KMS-11 (cell line): ENCODE measurements at regions not wholly inside any gene's neighbourhood (a gene's known extent, or its start where the extent isn't known, plus 50 kb on each side); places are given as distances from the start of the nearest gene placed in this dataset.

ENCODE experiments used
- H2AFZ ChIP-seq: fragments of 200-600 bp; sonication (generic); 2 replicates; pipeline ENCODE4 v1.6.1; 2016; ENCODE audit warnings: antibody characterized with exemption, mixed run types, low read depth
- H3K27ac ChIP-seq: fragments of 200-600 bp; sonication (generic); 2 replicates; pipeline ENCODE4 v1.6.1; 2016; ENCODE audit warnings: mild to moderate bottlenecking, mixed run types
- H3K27me3 ChIP-seq: fragments of 200-600 bp; sonication (generic); 2 replicates; pipeline ENCODE4 v1.6.1; 2017; ENCODE audit warnings: mild to moderate bottlenecking, low read depth, mixed run types, moderate library complexity; ENCODE audit not compliant: insufficient read depth
- H3K36me3 ChIP-seq: fragments of 200-600 bp; sonication (generic); 2 replicates; pipeline ENCODE4 v1.6.1; 2017; ENCODE audit warnings: mild to moderate bottlenecking, mixed run types; ENCODE audit not compliant: insufficient read depth
- H3K4me1 ChIP-seq: fragments of 200-600 bp; sonication (generic); 2 replicates; pipeline ENCODE4 v1.6.1; 2016; ENCODE audit warnings: mild to moderate bottlenecking, low read depth, mixed run types; ENCODE audit not compliant: poor library complexity, severe bottlenecking
- H3K4me2 ChIP-seq: fragments of 200-600 bp; sonication (generic); 2 replicates; pipeline ENCODE4 v1.7.0; 2016; ENCODE audit warnings: mild to moderate bottlenecking, mixed run types
- H3K4me3 ChIP-seq: fragments of 200-600 bp; sonication (generic); IDR thresholded peaks from 2 replicates; pipeline ENCODE4 v1.6.1; 2017; ENCODE audit warnings: low read depth, low read length, mixed read lengths; ENCODE audit not compliant: insufficient read depth
- H3K79me2 ChIP-seq: fragments of 200-600 bp; sonication (generic); 2 replicates; pipeline ENCODE4 v1.6.1; 2016; ENCODE audit warnings: low read depth, mixed run types; ENCODE audit not compliant: insufficient read depth
- H3K9ac ChIP-seq: fragments of 200-600 bp; sonication (generic); 2 replicates; pipeline ENCODE4 v1.6.1; 2016; ENCODE audit warnings: mild to moderate bottlenecking, mixed run types
- H4K20me1 ChIP-seq: fragments of 200-600 bp; sonication (generic); 2 replicates; pipeline ENCODE4 v1.6.1; 2016; ENCODE audit warnings: mild to moderate bottlenecking, mixed run types; ENCODE audit not compliant: insufficient read depth
- CTCF ChIP-seq: fragments of 200-600 bp; sonication (generic); conservative IDR thresholded peaks from 2 replicates; pipeline ENCODE4 v1.6.1; 2017; ENCODE audit warnings: low read depth, mild to moderate bottlenecking, antibody characterized with exemption, low read length, moderate library complexity, mixed read lengths

GRCh38 chr2:5834501-5834900, 142.3 kb downstream of the SOX11 start:
- Histone ChIP-seq H3K36me3 (no peaks in the 10 kb centered on the region), H3K4me3 (no peak overlapping the region), H3K27ac (no peak overlapping the region), H3K4me1 (no peaks in the 10 kb centered on the region), H2AFZ (no peak overlapping the region), H3K27me3 (no peaks in the 10 kb centered on the region), H3K4me2 (no peak overlapping the region), H3K79me2 (no peaks in the 10 kb centered on the region), H3K9ac (no peak overlapping the region), H4K20me1 (no peaks in the 10 kb centered on the region)
- TF ChIP-seq CTCF = no peak

GRCh38 chr2:5839550-5839949, 147.4 kb downstream of the SOX11 start:
- no peak overlapping the region for H2AFZ ChIP-seq
- H3K27me3 ChIP-seq = no peaks in the 10 kb centered on the region
- no peak for TF ChIP-seq CTCF
- H3K4me3 ChIP-seq = no peak overlapping the region
- H3K79me2 ChIP-seq = no peaks in the 10 kb centered on the region
- no peak overlapping the region for H3K27ac ChIP-seq
- no peaks in the 10 kb centered on the region for H3K36me3 ChIP-seq
- H3K4me1 ChIP-seq = no peaks in the 10 kb centered on the region
- H4K20me1 ChIP-seq = no peaks in the 10 kb centered on the region
- no peak overlapping the region for H3K4me2 ChIP-seq
- no peak overlapping the region for H3K9ac ChIP-seq

GRCh38 chr2:5841126-5841525, 148.9 kb downstream of the SOX11 start:
- Histone ChIP-seq H3K4me2 (no peak overlapping the region), H3K9ac (no peak overlapping the region), H3K79me2 (no peaks in the 10 kb centered on the region), H2AFZ (no peak overlapping the region), H3K4me1 (no peaks in the 10 kb centered on the region), H4K20me1 (no peaks in the 10 kb centered on the region), H3K36me3 (no peaks in the 10 kb centered on the region), H3K4me3 (no peak overlapping the region), H3K27ac (no peak overlapping the region), H3K27me3 (no peaks in the 10 kb centered on the region)
- no peak for TF ChIP-seq CTCF

GRCh38 chr2:5842326-5842725, 150.1 kb downstream of the SOX11 start:
- Histone ChIP-seq H3K27ac (no peak overlapping the region), H4K20me1 (no peaks in the 10 kb centered on the region), H3K4me1 (no peaks in the 10 kb centered on the region), H3K36me3 (no peaks in the 10 kb centered on the region), H3K27me3 (no peaks in the 10 kb centered on the region), H3K9ac (no peak overlapping the region), H3K4me3 (no peak overlapping the region), H3K79me2 (no peaks in the 10 kb centered on the region), H2AFZ (no peak overlapping the region), H3K4me2 (no peak overlapping the region)
- TF ChIP-seq CTCF = no peak
